Endothelial cell of umbilical vein (primary cell): ENCODE measurements at regions not wholly inside any gene's neighbourhood (a gene's known extent, or its start where the extent isn't known, plus 50 kb on each side); places are given as distances from the start of the nearest gene placed in this dataset.

ENCODE experiments used
- BruUV-seq: library from RNA; stranded (reverse); fragments of 400-500 nt; replicated peaks from 2 replicates; lab custom pipeline; 2021; lab: Mats Ljungman, UMichigan
- CTCF ChIA-PET: fragments of 300-600, 350-600 bp; sonication (Branson Sonifier 250); formaldehyde crosslinking; loops from one replicate; lab custom pipeline; 2021; ENCODE audit warnings: antibody characterized with exemption, inconsistent platforms; lab: Charles Lee
- POLR2A ChIA-PET: fragments of 300-600, 350-600 bp; sonication (Branson Sonifier 250); formaldehyde crosslinking; loops from one replicate; lab custom pipeline; 2021; ENCODE audit warnings: antibody characterized with exemption, inconsistent platforms; lab: Charles Lee
- DNase-seq: peaks from one replicate; pipeline ENCODE4 v3.0.0-alpha.2; 2011; ENCODE audit warnings: low read depth, low spot score
- FAIRE-seq: peaks from 2 replicates; lab custom pipeline; 2011; peaks lifted over from hg19 to GRCh38; lab: Jason Lieb, UNC
- H2AFZ ChIP-seq: 2 replicates; pipeline ENCODE4 v1.6.0; 2012; ENCODE audit warnings: low read depth, low read length, control low read depth, inconsistent platforms
- H3K27ac ChIP-seq: 2 replicates; pipeline ENCODE4 v1.5.1; 2011; ENCODE audit warnings: low read depth, mild to moderate bottlenecking, control low read depth, low read length, moderate library complexity; ENCODE audit not compliant: insufficient read depth
- H3K27me3 ChIP-seq, 2 experiments: 2 replicates each; pipeline versions ENCODE4 v1.6.0 to v1.6.1; 2011; ENCODE audit warnings: low read length in 2 of 2, mixed read lengths in 1 of 2; ENCODE audit not compliant: control insufficient read depth in 2 of 2, insufficient read depth in 2 of 2
- H3K36me3 ChIP-seq, 2 experiments: 2 replicates in 1 of 2; 3 replicates in 1 of 2; pipeline ENCODE4 v1.5.1; 2011; ENCODE audit warnings: low read length in 2 of 2, mild to moderate bottlenecking in 1 of 2, moderate library complexity in 1 of 2; ENCODE audit not compliant: control insufficient read depth in 2 of 2, insufficient read depth in 2 of 2; ENCODE audit errors: extremely low read depth in 1 of 2
- H3K4me1 ChIP-seq: 3 replicates; pipeline ENCODE4 v1.5.1; 2011; ENCODE audit warnings: mild to moderate bottlenecking, low read length; ENCODE audit not compliant: control insufficient read depth, insufficient read depth; ENCODE audit errors: extremely low read depth
- H3K4me2 ChIP-seq: 2 replicates; pipeline ENCODE4 v1.6.1; 2011; ENCODE audit warnings: low read length, control low read depth, mixed read lengths; ENCODE audit not compliant: insufficient read depth
- H3K4me3 ChIP-seq, 3 experiments: fragments of 200-600 bp in 1 of 3; sonication (generic), shearing (Covaris generic) in 1 of 3; replicated peaks in 1 of 3; 2 replicates each; pipeline ENCODE4 v1.5.1; 2011 to 2016; ENCODE audit warnings: control low read depth in 3 of 3, low read length in 3 of 3, mild to moderate bottlenecking in 2 of 3, inconsistent platforms in 1 of 3, low read depth in 1 of 3, moderate library complexity in 1 of 3; ENCODE audit not compliant: insufficient read depth in 1 of 3
- H3K79me2 ChIP-seq: 2 replicates; pipeline ENCODE4 v1.6.0; 2012; ENCODE audit warnings: low read length, inconsistent platforms; ENCODE audit not compliant: control insufficient read depth, insufficient read depth
- H3K9ac ChIP-seq: replicated peaks from 2 replicates; pipeline ENCODE3; 2011; ENCODE audit warnings: low read length, control low read depth; ENCODE audit not compliant: insufficient read depth; ENCODE audit errors: extremely low read depth
- H3K9me1 ChIP-seq: replicated peaks from 3 replicates; pipeline ENCODE4 v1.6.0; 2011; ENCODE audit warnings: mild to moderate bottlenecking, low read length; ENCODE audit not compliant: control insufficient read depth, insufficient read depth; ENCODE audit errors: extremely low read depth
- H3K9me3 ChIP-seq: replicated peaks from 2 replicates; pipeline ENCODE4 v1.5.1; 2012; ENCODE audit warnings: low read length, inconsistent platforms; ENCODE audit not compliant: control insufficient read depth, insufficient read depth
- H4K20me1 ChIP-seq: replicated peaks from 2 replicates; pipeline ENCODE3; 2011; ENCODE audit warnings: mild to moderate bottlenecking, low read length; ENCODE audit not compliant: control insufficient read depth, insufficient read depth; ENCODE audit errors: extremely low read depth
- EZH2 ChIP-seq: IDR thresholded peaks from 2 replicates; pipeline ENCODE4 v1.6.1; 2012; ENCODE audit warnings: borderline replicate concordance, low read depth, mild to moderate bottlenecking, moderate library complexity, low read length, inconsistent platforms; ENCODE audit not compliant: severe bottlenecking
- FOS ChIP-seq: IDR thresholded peaks from 2 replicates; pipeline ENCODE4 v1.6.1; 2011; ENCODE audit warnings: mild to moderate bottlenecking, low read length, moderate library complexity, borderline replicate concordance; ENCODE audit not compliant: insufficient read depth
- GATA2 ChIP-seq: IDR thresholded peaks from 2 replicates; pipeline ENCODE4 v1.7.0; 2011; ENCODE audit warnings: low read depth, mild to moderate bottlenecking, moderate library complexity, mixed read lengths, low read length; ENCODE audit not compliant: insufficient read length, insufficient read depth
- JUN ChIP-seq: IDR thresholded peaks from 2 replicates; pipeline ENCODE4 v1.6.1; 2011; ENCODE audit warnings: borderline replicate concordance, low read depth; ENCODE audit not compliant: insufficient read length, insufficient read depth
- MYC ChIP-seq: IDR thresholded peaks from one replicate; pipeline ENCODE4 v1.6.1; 2011; ENCODE audit warnings: mild to moderate bottlenecking, low read depth, low read length
- POLR2A ChIP-seq: IDR thresholded peaks from 2 replicates; pipeline ENCODE4 v1.6.1; 2012; ENCODE audit warnings: low read depth, mild to moderate bottlenecking, control low read depth, low read length
- POLR2AphosphoS5 ChIP-seq: IDR thresholded peaks from 2 replicates; pipeline ENCODE4 v1.6.1; 2012; ENCODE audit warnings: low read depth, mild to moderate bottlenecking, control low read depth, low read length, moderate library complexity; ENCODE audit not compliant: insufficient read depth
- dilution Hi-C: fragments of 300-500 bp; cut with MboI; formaldehyde crosslinking; loops from one replicate; pipeline ENCODE4 v1.15.0; 2019; ENCODE audit warnings: low sequenced_read_pairs; ENCODE audit not compliant: extremely low pct_ligation_motif_present
- intact Hi-C: fragments of 100-400 bp; cut with micrococcal nuclease; formaldehyde crosslinking; loops from one replicate; pipeline ENCODE4 v1.10.0; 2022
- TF ChIP-seq, protein P1 (sequence below), 2 donors: IDR thresholded peaks; 1 replicate in 1 of 2; 2 replicates in 1 of 2; pipeline ENCODE4 v1.5.1; 2011; ENCODE audit warnings: low read length in 2 of 2, mild to moderate bottlenecking in 2 of 2, moderate library complexity in 2 of 2, control low read depth in 1 of 2, inconsistent platforms in 1 of 2, low read depth in 1 of 2; ENCODE audit not compliant: insufficient read depth in 1 of 2; ENCODE audit errors: extremely low read depth in 1 of 2
- TF ChIP-seq, protein P2 (sequence below): IDR thresholded peaks from 2 replicates; pipeline ENCODE4 v1.6.1; 2011; ENCODE audit not compliant: insufficient read depth, insufficient read length

DNA sequence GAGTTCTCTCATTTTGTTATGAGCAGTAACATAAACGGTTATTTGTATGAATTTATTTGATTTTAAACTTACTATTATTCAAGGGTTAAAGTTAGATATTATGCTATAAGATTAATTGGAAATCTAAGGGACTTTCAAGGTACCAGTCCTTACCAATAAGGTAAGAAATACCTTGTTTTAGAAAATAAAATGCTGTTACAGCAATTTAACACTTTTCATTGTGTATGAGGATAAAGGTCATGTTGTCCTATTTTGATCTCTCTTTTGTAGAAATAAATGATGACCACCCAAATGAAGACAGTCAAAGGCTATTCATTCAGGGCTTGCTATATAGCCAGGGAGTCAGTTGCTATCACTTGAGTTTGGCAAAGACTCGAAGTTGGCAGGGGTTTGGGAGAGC lies 1185.9 kb upstream of the GOT2 start:
- Histone ChIP-seq H3K4me3 (no peak overlapping the region), H3K4me1 (no peaks in the 10 kb centered on the region), H4K20me1 (no peaks in the 10 kb centered on the region), H3K79me2 (no peaks in the 10 kb centered on the region), H3K4me2 (no peak overlapping the region), H3K9me1 (no peaks in the 10 kb centered on the region), H3K9ac (no peak overlapping the region), H3K27ac (no peak overlapping the region), H3K27me3 (no peaks in the 10 kb centered on the region), H2AFZ (no peak overlapping the region), H3K36me3 (no peaks in the 10 kb centered on the region), H3K9me3 (no peaks in the 10 kb centered on the region)
- no peak for DNase-seq
- intact Hi-C loops (no loop called here), dilution Hi-C loops (no loop called here)
- CTCF ChIA-PET, result interaction anchor here (1.5 kb wide), 1 partner anchor 97 kb away, joined by 3 read pairs; no protein-coding TSS in a partner anchor
- TF ChIP-seq POLR2AphosphoS5, result no peak
- no peak for TF ChIP-seq POLR2A
- no peak for TF ChIP-seq JUN
- TF ChIP-seq GATA2, result no peak
- TF ChIP-seq, protein P1, sequence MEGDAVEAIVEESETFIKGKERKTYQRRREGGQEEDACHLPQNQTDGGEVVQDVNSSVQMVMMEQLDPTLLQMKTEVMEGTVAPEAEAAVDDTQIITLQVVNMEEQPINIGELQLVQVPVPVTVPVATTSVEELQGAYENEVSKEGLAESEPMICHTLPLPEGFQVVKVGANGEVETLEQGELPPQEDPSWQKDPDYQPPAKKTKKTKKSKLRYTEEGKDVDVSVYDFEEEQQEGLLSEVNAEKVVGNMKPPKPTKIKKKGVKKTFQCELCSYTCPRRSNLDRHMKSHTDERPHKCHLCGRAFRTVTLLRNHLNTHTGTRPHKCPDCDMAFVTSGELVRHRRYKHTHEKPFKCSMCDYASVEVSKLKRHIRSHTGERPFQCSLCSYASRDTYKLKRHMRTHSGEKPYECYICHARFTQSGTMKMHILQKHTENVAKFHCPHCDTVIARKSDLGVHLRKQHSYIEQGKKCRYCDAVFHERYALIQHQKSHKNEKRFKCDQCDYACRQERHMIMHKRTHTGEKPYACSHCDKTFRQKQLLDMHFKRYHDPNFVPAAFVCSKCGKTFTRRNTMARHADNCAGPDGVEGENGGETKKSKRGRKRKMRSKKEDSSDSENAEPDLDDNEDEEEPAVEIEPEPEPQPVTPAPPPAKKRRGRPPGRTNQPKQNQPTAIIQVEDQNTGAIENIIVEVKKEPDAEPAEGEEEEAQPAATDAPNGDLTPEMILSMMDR (IDR thresholded peaks at IDR 0.05; ENCODE audit: extremely low read depth in 1 of 2, insufficient read depth in 1 of 2, low read depth in 1 of 2, low read length in 2 of 2), result no peak
- TF ChIP-seq MYC, result no peak
- no peak for TF ChIP-seq EZH2
- TF ChIP-seq, protein P2, sequence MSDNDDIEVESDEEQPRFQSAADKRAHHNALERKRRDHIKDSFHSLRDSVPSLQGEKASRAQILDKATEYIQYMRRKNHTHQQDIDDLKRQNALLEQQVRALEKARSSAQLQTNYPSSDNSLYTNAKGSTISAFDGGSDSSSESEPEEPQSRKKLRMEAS, result no peak
- TF ChIP-seq FOS, result no peak
- no peak for FAIRE-seq
- POLR2A ChIA-PET, result no interaction called here
- BruUV-seq, result no TSS peak
